Cardiac fibroblast (primary cell): ENCODE measurements at regions not wholly inside any gene's neighbourhood (a gene's known extent, or its start where the extent isn't known, plus 50 kb on each side); places are given as distances from the start of the nearest gene placed in this dataset.
A peak's percentile ranks its signal among the peaks of the same experiment; 100 is the strongest.

Experiments
- DNase-seq, 2 donors: peaks; one replicate each; pipeline versions ENCODE4 v3.0.0 to v3.0.0-alpha.2; 2010; ENCODE audit warnings: low read depth in 2 of 2
- H3K4me3 ChIP-seq, 2 donors: replicated peaks in 1 of 2; 1 replicate in 1 of 2; 2 replicates in 1 of 2; pipeline ENCODE4 v1.5.1; 2011; ENCODE audit warnings: low read depth in 2 of 2, low read length in 2 of 2, mild to moderate bottlenecking in 2 of 2, moderate library complexity in 1 of 2
- CTCF ChIP-seq: IDR thresholded peaks from one replicate; pipeline ENCODE4 v1.5.1; 2011; ENCODE audit warnings: low read depth, mild to moderate bottlenecking, low read length, inconsistent platforms

GRCh38 chr14:101251812-101252442 lies 309.4 kb upstream of the DIO3 start:
- DNase-seq: no peak
- H3K4me3 ChIP-seq: no peak overlapping the region
- TF ChIP-seq CTCF: no peak

GRCh38 chr14:101252443-101253214 lies 308.7 kb upstream of the DIO3 start:
- no peak overlapping the region for H3K4me3 ChIP-seq
- TF ChIP-seq CTCF: no peak
- DNase-seq: no peak

- no peak for TF ChIP-seq CTCF
- no peak overlapping the region for H3K4me3 ChIP-seq
- no peak for DNase-seq
Observed at GRCh38 chr14:101253948-101254347, 307.3 kb upstream of the DIO3 start.

- TF ChIP-seq CTCF: no peak
- no peak overlapping the region for H3K4me3 ChIP-seq
- peak in 1 of 2 donors; percentile 3 for DNase-seq
Observed at GRCh38 chr14:101254805-101255764, 306.2 kb upstream of the DIO3 start.

- H3K4me3 ChIP-seq: no peak overlapping the region
- DNase-seq: no peak
- TF ChIP-seq CTCF: no peak
Observed at GRCh38 chr14:101255765-101256125, 305.6 kb upstream of the DIO3 start.

GRCh38 chr14:101256266-101256665 lies 305.0 kb upstream of the DIO3 start:
- DNase-seq: no peak
- H3K4me3 ChIP-seq: no peak overlapping the region
- TF ChIP-seq CTCF: no peak
